WERI-Rb-1 (cell line): ENCODE measurements at regions not wholly inside any gene's neighbourhood (a gene's known extent, or its start where the extent isn't known, plus 50 kb on each side); places are given as distances from the start of the nearest gene placed in this dataset.

Source experiments
- DNase-seq: peaks from one replicate; pipeline ENCODE4 v3.0.0-alpha.2; 2020
- H3K27ac ChIP-seq: fragments of 250-450 bp; sonication (Bioruptor Pico); 2 replicates; pipeline ENCODE4 v1.5.1; 2020; ENCODE audit warnings: mild to moderate bottlenecking, moderate library complexity
- H3K27me3 ChIP-seq: fragments of 250-450 bp; sonication (Bioruptor Pico); 2 replicates; pipeline ENCODE4 v1.5.1; 2021; ENCODE audit warnings: mild to moderate bottlenecking, low read depth, moderate library complexity; ENCODE audit not compliant: insufficient read depth, severe bottlenecking
- H3K36me3 ChIP-seq: fragments of 250-450 bp; sonication (Bioruptor Pico); 2 replicates; pipeline ENCODE4 v1.5.1; 2020; ENCODE audit warnings: mild to moderate bottlenecking, moderate library complexity
- H3K4me3 ChIP-seq: 2 replicates; pipeline ENCODE4 v1.5.1; 2011; ENCODE audit warnings: low read depth, mild to moderate bottlenecking, control low read depth, low read length
- H3K9me3 ChIP-seq: fragments of 250-450 bp; sonication (Bioruptor Pico); 2 replicates; pipeline ENCODE4 v1.5.1; 2021; ENCODE audit warnings: mild to moderate bottlenecking, moderate library complexity; ENCODE audit not compliant: severe bottlenecking
- CTCF ChIP-seq: IDR thresholded peaks from 2 replicates; pipeline ENCODE4 v1.5.1; 2011; ENCODE audit warnings: low read depth, mild to moderate bottlenecking, control low read depth, inconsistent platforms, low read length

- TF ChIP-seq CTCF: no peak
- Histone ChIP-seq H3K27me3 (peaks cover 100% of the 10 kb centered on the region), H3K9me3 (peaks cover 8% of the 10 kb centered on the region), H3K4me3 (no peak overlapping the region), H3K27ac (no peak overlapping the region), H3K36me3 (no peaks in the 10 kb centered on the region)
- DNase-seq: no peak
These were observed 255.9 kb upstream of the IRX1 start for GRCh38 chr5:3339798-3340115.

- Histone ChIP-seq H3K27me3 (peaks cover 100% of the 10 kb centered on the region), H3K36me3 (no peaks in the 10 kb centered on the region), H3K9me3 (peaks cover 8% of the 10 kb centered on the region), H3K27ac (no peak overlapping the region), H3K4me3 (no peak overlapping the region)
- no peak for DNase-seq
- TF ChIP-seq CTCF: no peak
These were observed 256.4 kb upstream of the IRX1 start for GRCh38 chr5:3339092-3339797.

- peaks cover 8% of the 10 kb centered on the region for H3K9me3 ChIP-seq
- no peak overlapping the region for H3K27ac ChIP-seq
- no peak overlapping the region for H3K4me3 ChIP-seq
- no peak for TF ChIP-seq CTCF
- no peak for DNase-seq
- H3K36me3 ChIP-seq: no peaks in the 10 kb centered on the region
- H3K27me3 ChIP-seq: peaks cover 100% of the 10 kb centered on the region
These were observed 257.7 kb upstream of the IRX1 start for GRCh38 chr5:3337812-3338541.

- peaks cover 8% of the 10 kb centered on the region for H3K9me3 ChIP-seq
- peaks cover 100% of the 10 kb centered on the region for H3K27me3 ChIP-seq
These were observed 259.0 kb upstream of the IRX1 start for GRCh38 chr5:3336666-3337065.

GRCh38 chr5:3335301-3335700 lies 260.3 kb upstream of the IRX1 start:
- Histone ChIP-seq H3K27ac (no peak overlapping the region), H3K4me3 (no peak overlapping the region), H3K27me3 (peaks cover 100% of the 10 kb centered on the region), H3K9me3 (peaks cover 8% of the 10 kb centered on the region), H3K36me3 (no peaks in the 10 kb centered on the region)
- no peak for TF ChIP-seq CTCF
- no peak for DNase-seq

More at GRCh38 chr5:3336666-3337065, 259.0 kb upstream of the IRX1 start:
- Histone ChIP-seq H3K4me3 (no peak overlapping the region), H3K36me3 (no peaks in the 10 kb centered on the region), H3K27ac (no peak overlapping the region)
- no peak for DNase-seq
- no peak for TF ChIP-seq CTCF
